HG03342 (cell line): ENCODE measurements at regions not wholly inside any gene's neighbourhood (a gene's known extent, or its start where the extent isn't known, plus 50 kb on each side); places are given as distances from the start of the nearest gene placed in this dataset.
"Not testable (repeated sequence)": the region's sequence is repeated elsewhere in the genome, so short reads cannot be mapped to it uniquely, and the experiment has no call there.

Source experiments
- ATAC-seq: cut with Tn5 transposase; IDR thresholded peaks from one replicate; pipeline ENCODE4 v1.9.1; 2021; ENCODE audit warnings: mild to moderate bottlenecking, moderate library complexity; ENCODE audit not compliant: unreplicated experiment

DNA sequence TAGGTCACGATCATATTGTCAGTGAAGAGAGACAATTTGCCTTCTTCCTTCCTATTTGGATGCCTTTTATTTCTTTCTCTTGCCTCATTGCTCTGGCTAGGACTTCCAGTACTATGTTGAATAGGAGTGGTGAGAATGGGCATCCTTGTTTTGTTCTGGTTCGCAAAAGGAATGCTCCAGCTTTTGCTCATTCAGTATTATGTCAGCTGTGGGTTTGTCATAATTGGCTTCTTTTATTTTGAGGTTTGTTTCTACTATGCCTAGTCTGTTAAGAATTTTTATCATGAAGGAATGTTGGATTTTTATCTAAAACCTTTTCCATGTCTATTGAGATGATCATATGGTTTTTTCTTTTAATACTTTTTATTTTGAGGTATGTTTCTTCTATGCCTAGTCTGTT is 152.3 kb upstream of the MAD2L1 start:
- no peak for ATAC-seq

DNA sequence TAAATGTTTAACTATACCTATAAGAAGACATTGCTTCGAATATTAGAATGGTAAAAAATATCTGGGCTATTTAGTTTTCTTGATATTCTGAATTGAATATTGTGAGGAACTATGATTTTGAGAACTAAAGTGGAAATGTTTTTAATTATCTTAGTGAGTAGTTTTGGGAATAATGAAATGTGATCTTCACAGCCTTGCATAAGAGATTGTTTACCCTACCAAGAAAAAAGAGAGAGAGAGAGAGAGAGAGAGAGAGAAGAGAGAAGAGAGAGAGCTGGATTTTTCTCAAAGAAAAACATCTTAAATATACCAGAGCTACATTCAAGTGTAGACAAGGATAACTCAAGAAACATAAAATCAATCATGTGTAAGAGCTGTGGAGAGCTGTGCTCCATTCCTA is 148.7 kb upstream of the MAD2L1 start:
- no peak for ATAC-seq

DNA sequence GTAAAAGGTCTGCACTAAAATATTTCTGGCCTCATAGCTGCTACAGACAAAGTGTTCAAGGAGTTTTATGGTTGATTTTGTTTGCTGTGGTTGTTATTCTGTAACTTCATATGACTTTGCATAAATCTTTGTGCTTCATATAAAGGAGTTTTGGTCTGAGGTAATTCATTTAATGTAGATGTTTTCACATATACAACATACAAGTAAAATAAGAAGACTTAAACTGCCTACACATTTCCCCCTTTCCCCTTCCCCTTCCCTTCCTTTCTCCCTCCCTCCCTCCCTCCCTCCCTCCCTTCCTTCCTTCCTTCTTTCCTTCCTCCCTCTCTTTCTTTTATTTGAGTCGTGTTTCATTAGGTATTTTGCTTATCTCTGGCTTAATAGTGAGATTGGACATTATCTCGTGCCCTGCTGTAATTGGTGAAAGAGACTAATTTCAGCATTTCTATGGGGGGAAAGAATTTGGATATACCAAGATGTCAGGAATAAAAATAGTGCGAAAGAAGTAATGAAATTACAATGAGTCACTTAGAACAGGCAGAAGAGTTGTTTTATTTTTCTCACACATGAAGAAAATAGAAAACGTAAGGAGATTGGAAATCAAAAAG is 144.9 kb upstream of the MAD2L1 start:
- ATAC-seq: no peak

DNA sequence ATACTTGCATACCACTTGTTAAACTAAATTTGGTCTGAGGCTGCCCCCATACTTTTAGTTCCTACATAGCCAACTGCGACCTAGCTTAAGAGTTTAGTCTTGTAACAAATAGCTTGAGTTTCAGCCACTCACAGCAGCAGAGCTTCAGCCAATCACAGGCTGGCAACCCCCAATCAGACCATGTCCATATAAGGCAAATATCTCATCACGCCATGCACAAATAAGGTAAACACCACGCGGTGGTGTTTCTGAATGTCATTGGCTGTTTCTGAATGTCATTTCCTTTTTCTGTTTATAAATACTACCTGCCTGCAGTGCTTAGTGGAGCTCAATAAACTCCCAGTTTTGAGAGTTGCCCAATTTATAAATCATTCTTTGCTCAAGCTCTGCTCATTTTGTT is 143.1 kb upstream of the MAD2L1 start:
- no peak for ATAC-seq

DNA sequence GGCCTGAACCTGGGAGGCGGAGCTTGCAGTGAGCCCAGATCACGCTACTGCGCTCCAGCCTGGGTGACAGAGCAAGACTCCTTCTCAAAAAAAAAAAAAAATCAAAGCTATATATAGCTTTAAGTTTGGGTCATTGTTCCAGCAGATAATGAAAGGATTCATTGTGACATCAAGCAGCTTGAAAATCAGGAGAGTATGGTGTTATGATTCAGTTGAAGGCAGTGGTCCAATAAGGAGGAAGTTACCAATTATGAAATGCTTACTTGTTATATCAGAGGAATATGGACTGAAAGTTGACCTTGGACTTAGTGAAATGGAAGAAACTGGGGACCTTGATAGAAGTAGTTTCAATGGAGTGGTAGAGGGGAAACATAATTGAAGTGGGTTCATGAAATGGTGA is 140.4 kb upstream of the MAD2L1 start:
- no peak for ATAC-seq

DNA sequence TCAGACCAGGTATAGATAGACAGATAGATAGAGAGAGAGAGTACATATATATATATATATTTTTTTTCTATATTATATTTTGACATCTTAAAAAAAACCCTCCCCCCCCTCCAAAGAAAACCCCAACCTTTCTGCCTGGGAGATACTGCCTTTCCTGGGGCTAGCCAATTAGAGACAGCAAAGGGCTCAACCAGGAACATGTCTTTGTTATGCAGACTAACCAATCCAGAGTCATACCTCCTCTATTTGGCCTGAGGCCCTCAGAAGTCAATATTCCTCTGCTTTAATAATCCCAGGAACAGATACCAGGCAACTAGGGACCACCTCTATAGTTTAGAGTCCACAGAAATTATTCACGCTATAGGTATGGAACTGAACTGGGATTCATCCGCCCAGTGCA is 135.6 kb upstream of the MAD2L1 start:
- ATAC-seq: no peak

DNA sequence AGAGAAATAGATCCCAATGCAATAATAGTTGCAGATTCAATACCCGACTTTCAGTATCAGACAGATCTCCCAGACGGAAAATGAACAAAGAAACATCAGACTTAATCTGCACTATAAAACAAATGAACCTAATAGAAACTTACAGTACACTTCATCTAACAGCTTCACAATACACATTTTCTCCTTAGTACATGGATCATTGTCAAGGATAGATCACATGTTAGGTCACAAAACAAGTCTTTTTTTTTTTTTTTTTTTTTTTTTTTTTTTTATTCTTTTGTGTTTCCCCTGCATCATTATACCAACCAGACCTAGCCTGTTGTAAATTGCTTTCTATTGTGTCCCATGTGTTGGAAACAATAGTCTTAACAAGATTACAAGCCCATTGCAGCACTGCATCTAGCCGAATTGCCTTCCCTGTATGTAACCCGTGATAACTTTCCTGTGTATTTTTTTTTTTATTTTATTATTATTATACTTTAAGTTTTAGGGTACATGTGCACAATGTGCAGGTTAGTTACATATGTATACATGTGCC is 134.0 kb upstream of the MAD2L1 start:
- ATAC-seq: not testable (repeated sequence)

DNA sequence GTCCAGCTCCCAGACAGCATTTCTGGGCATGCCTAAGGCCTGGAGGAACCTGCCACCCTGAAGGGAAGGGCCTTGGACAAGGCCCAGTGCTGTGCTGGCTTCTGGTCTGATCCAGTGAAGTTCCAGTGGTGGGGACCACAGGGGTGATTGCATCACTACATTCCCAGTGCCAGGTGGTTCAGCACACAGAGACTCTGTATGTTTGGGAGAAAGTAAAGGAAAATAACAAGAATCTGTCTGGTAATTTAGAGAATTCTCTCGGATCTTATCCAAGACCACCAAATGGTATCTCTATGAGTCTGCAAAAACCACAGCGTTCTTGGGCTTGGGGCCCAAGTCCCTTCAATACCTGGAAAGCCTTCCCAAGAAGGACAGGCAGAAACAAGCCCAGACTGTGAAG is 131.8 kb upstream of the MAD2L1 start:
- no peak for ATAC-seq

DNA sequence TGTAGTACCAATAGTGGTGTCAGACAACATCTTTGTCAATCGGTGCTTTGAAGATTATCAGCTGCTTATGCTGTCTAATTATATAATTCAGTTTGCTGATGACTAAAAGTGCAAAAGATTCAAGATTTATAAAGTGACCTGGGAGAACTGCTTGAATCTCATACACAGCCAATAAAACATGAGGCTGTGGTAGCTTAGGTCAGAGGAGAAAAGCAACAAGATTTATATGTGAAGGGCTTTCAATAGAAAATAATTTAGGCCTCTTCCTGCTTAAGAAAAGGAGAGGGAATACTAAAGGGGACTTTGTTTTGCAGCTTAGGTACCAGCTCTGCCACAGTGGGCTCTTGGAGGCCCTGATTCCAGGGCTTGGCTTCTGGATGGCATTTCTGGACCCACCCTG is 111.0 kb upstream of the MAD2L1 start:
- no peak for ATAC-seq

DNA sequence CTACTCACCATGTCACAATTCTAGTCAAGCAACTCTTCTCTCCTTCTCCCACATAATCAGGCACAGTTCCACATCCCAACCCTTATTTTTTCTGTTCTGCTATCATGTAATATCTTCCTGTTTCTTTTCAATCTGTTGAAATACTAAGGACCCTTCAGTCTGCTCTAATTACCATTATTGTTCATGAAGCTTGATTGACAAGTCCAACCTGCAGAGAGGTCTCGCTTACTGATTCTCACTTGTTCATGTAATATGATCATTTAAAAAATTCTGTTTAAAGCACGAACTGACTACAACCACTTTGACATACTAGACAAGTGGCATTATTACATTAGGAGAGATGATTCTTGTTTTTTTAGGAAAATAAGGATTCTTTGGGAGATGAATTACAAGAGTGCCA is 108.6 kb upstream of the MAD2L1 start:
- no peak for ATAC-seq

DNA sequence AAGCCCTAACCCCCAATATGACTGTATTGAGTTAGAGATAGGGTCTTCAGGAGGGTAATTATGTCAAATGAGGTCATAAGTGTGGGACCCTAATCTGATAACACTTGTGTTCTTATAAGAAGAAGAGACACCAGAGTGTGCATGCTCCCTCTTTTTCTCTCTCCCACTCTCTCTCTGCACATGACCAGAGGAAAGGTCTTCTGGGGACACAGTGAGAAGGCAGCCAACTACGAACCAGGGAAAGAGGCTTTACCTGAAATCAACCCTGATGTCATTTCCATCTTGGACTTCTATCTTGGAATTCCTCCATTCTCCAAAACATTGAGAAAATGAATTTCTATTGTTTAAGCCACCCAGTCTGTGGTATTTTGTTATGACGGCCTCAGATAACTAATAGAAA is 97.2 kb upstream of the MAD2L1 start:
- no peak for ATAC-seq

DNA sequence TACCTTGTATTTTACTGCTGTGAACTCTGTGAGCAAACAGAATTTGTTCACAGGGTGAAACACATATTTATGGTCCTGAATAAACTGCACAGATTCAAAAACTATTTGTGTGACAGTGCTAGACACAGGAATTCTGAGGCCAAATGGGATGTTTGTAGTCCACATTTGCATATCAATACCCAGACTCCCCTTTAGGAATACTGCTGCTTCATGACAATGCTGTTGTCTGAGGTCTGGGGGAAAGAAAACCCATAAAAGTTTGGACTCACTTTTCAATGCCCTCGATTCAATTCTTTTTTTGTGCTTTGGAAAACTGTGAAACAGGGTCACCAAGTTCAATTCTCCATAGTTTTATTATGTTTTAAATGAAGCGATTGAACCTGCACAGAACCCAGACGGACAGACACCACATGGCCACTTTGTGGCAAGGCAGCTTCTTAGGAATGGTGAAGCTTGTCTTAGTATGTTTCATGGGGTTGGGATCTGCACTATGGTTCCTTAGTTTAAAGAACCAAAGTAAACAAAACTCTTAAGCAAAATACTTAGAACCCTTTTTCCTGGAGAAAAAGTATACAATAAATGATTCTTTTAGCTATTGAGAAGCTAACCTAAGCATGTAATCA is 92.3 kb upstream of the MAD2L1 start:
- no peak for ATAC-seq

DNA sequence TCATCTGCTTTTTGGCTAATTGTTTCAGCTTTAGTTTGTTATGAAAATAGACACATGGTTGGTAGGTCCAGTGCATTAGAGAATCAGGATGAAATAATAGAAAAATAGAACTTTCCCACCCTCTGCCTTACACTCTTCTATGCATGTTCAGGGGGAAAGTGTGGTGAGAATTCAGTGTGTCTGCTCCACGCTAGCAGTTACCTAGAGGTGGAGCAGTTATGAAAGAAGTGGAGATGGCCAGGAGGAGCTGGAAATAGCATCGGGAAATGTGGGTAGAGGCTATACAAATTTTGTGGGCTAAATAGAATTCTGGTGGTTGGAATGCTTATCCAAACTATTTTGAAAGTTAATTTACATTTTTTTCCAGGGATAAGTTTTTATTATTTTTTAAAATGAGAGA is 91.4 kb upstream of the MAD2L1 start:
- ATAC-seq: no peak

DNA sequence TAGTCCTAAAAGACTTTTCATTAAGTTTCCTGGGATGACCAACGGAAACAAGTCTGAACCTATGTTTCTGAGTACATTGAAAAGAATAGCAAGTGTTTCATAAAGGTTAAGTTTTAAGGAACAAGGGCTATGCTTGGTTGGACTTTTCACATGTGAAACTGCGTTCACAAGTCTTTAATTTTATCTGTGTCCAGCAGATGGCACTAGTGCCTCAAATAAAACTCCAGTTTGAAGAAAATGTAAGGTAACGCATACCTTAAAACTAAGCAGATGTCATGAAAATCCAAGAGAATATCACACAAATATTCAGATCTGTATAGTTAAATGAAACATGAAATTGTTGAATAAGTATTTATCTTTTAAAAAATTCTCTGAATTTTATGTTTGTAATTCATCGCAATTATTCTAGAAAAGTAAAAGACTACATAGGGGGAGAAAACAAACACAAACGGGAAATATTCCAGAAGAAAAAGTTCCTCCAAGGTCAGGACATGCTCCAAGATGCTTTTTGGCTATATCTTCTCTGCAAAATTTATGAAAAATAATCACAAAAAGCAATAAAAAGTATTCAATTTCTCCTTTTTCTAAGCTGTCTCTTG is 89.6 kb upstream of the MAD2L1 start:
- peak; percentile 81 for ATAC-seq

DNA sequence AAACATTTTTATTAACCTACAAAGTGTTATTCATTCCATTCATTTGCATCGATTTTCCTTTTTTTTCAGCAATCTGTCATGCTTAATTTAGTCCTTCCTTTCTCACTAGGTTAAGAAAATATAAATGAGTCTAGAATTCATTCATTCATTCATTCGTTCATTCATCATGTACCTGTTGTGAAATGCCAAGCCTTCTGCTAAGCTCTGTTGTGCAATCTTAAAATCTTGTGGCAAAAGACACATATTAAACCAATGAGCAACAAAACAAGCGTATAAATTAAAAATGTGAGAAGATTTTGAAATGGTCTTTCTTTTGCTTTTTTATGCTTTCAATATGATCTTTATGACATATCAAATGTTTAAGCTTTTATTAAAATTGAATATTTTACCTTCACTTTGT is 88.6 kb upstream of the MAD2L1 start:
- no peak for ATAC-seq

DNA sequence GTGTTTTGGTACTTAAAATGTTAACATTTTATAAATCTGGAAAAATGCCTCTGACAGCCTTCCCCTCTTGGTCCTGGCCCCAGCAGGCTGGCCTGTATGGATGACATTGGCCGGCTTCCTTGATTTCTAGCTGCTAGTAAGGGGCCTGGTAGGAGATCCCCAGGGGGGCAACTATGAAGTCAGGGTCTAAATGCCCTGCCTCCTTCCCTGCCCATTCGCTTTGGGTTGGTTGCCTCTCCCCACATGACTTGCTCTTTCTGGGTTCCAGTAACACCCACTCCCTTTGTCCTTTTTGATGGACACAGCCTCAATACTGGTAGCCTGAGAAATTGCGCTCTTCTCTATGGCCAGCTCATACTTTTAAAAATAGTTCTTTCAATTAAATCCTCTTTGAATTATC is 78.0 kb upstream of the MAD2L1 start:
- ATAC-seq: no peak

DNA sequence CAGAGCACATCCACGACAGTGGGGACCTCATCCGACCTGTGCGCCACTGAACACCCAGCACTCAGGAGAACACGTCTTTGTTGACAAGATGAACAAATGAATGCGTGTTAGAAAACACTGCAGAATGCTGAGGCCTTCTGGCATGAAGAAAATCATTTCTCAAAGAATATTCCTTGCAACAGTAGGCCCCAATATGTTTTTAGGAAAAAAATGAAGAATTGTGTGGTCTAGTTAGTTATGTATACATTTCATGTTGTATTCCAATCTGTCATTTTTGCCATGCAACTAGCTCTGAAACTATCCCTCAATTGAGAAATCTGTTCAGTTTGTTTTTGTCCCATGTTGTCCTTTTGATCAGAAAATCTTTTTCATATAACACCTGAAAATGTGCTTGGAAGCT is 77.4 kb upstream of the MAD2L1 start:
- no peak for ATAC-seq

DNA sequence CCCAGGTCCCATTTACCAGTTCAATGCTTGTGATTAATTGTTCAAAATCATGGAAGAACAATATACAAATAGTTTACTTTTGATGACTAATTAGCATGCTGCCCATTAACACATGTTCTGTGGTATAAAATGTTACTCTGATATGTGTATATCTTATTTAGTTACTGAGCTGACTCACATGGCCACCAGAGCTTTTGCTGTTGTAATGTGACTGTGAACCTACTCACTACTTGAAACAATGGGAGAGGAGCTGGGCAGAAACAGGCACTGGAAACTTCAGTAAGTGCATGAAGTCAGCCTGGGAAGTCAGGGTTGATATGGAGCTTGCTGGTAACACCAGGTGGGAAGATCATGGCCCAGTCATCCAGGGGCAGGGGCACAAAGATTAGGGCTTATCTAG is 72.7 kb upstream of the MAD2L1 start:
- ATAC-seq: no peak

DNA sequence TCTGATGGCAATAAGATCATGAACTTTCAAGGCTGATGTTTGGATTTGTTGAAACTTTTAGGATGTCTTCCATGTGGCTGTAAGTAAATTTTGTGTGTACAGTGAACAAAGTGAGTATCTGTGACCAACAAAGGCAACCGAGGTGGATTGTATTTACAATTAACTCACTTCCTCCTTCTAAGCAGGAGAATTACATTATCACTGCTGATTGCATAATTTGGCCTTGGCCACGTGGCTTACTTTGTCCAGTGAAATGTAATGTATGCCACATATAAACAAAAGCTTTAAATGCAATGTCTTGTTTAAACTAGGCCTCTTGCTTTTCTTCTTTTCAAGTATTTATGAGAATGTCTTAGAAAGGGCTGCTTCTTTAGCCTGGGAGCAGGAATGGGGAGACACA is 66.3 kb upstream of the MAD2L1 start:
- no peak for ATAC-seq

DNA sequence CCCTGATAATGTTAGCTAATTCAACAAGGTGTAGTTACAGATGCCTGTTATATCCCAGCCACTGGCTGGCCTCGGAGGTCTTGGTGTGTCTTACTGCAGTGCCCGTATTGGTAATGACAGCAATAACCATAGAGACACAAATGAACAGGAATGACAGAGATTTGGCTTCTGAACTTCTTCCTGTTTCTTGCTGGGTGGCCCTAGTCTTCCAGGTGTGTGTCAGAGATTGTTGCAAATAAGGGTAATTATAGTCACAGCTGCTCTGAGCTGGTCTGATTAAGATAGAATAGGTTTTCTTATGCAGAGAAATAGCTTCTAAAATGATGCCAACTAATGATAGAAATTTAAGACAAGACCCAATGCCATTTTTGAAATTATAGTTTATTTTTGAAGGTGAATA is 64.1 kb upstream of the MAD2L1 start:
- ATAC-seq: no peak
